ENCODE measurements at regions not wholly inside any gene's neighbourhood (a gene's known extent, or its start where the extent isn't known, plus 50 kb on each side); places are given as distances from the start of the nearest gene placed in this dataset.

DNA sequence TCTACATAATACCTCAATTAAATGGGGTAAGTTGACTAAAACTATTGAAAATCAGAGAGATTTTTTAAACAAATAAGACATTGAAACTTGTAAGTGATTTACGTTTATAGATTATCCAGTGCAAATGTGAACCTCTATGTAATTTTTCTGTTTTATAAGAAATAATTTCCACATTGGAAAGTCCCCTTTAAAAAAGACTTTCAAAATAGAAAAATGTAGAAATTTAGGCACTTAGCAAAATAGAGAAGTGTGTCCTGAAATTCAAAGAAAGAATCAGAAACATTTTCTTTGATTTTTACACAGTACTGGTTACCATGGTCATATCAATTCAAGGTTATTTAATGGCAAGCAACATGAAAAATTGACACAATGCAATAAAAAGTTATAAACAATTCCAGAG, 290.9 kb upstream of the GPR149 start:
- H3K27ac ChIP-seq: no peak overlapping the region
- no peak overlapping the region for H3K4me2 ChIP-seq
- no peaks in the 10 kb centered on the region for H3K27me3 ChIP-seq (ENCODE audit: insufficient read depth, low read depth)
- ChIA-PET POLR2A (ENCODE audit: unreplicated experiment) (no interaction called here), CTCF (no interaction called here)
- H3K36me3 ChIP-seq (ENCODE audit: low read depth): no peaks in the 10 kb centered on the region
- intact Hi-C loops (cut with micrococcal nuclease; ENCODE audit: unreplicated experiment): no loop called here
- TF ChIP-seq, protein P1, sequence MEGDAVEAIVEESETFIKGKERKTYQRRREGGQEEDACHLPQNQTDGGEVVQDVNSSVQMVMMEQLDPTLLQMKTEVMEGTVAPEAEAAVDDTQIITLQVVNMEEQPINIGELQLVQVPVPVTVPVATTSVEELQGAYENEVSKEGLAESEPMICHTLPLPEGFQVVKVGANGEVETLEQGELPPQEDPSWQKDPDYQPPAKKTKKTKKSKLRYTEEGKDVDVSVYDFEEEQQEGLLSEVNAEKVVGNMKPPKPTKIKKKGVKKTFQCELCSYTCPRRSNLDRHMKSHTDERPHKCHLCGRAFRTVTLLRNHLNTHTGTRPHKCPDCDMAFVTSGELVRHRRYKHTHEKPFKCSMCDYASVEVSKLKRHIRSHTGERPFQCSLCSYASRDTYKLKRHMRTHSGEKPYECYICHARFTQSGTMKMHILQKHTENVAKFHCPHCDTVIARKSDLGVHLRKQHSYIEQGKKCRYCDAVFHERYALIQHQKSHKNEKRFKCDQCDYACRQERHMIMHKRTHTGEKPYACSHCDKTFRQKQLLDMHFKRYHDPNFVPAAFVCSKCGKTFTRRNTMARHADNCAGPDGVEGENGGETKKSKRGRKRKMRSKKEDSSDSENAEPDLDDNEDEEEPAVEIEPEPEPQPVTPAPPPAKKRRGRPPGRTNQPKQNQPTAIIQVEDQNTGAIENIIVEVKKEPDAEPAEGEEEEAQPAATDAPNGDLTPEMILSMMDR (conservative IDR thresholded peaks at IDR 0.05): no peak
- no peak for TF ChIP-seq EZH2 (IDR thresholded peaks at IDR 0.05; ENCODE audit: low read depth)
- H3K79me2 ChIP-seq (ENCODE audit: low read depth): no peaks in the 10 kb centered on the region
- H4K20me1 ChIP-seq (ENCODE audit: insufficient read depth): no peaks in the 10 kb centered on the region
- no peaks in the 10 kb centered on the region; the same call in 1 of the 2 replicates for H3F3A ChIP-seq (ENCODE audit: insufficient read depth, low read depth)
- H3K4me1 ChIP-seq (replicated peaks; ENCODE audit: insufficient read depth): no peaks in the 10 kb centered on the region
- H3K4me3 ChIP-seq: no peak overlapping the region
- no TSS peak for BruUV-seq (replicated peaks)
- no peak overlapping the region for H2AFZ ChIP-seq
- no peaks in the 10 kb centered on the region for H3K9me3 ChIP-seq (ENCODE audit: insufficient read depth, low read depth)
- no peak for DNase-seq
- 0 out of 2 replicates have a peak, but pooled peaks cover 3% of the 10 kb centered on the region for H3K9me2 ChIP-seq (ENCODE audit: insufficient read depth)

DNA sequence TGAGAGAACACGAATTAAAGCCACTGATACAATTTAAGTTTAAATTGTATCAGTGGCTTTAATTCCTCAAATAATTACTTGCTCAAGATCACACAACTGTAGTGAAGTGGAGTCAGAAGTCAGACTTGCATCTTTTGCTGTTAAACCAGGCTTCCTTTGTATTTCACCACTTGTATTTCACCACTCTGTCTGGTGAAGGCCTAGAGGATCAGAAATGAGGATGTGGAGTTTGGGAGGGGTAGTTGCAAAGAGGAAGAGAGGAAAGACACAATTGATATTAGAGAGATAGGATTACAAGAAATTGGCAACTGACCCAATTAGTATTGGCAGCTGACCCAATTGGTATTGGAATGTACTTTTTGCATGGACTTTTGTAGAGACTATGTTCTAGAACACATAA, 288.1 kb upstream of the GPR149 start:
- no peak overlapping the region for H3K4me3 ChIP-seq
- H3F3A ChIP-seq (ENCODE audit: insufficient read depth, low read depth): no peaks in the 10 kb centered on the region; the same call in 1 of the 2 replicates
- BruUV-seq (replicated peaks): no TSS peak

DNA sequence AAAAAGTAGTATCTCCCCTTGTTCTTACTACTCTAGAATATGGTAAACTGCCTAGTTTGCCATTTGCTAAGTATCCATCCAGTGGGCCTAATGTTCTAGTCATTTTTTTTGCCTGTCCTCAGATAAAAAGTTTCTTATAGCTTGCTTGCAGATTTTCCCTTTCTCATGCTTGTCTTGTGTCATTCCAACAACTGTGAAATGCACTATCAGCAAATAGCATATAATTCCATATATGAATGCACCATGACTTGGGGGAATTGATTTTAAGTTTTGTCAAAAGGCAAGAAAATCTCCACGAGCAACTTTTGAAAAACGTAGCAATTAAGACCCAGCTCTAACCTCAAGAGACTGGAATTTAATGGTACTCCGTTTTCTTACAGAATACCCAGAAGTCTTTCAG, 286.2 kb upstream of the GPR149 start:
- H3K79me2 ChIP-seq (ENCODE audit: low read depth): no peaks in the 10 kb centered on the region
- no peak overlapping the region for H3K4me2 ChIP-seq
- no peaks in the 10 kb centered on the region for H3K27me3 ChIP-seq (ENCODE audit: insufficient read depth, low read depth)
- H3F3A ChIP-seq (ENCODE audit: insufficient read depth, low read depth): no peaks in the 10 kb centered on the region; the same call in 1 of the 2 replicates
- TF ChIP-seq, protein P1 (conservative IDR thresholded peaks at IDR 0.05): no peak
- no peak for TF ChIP-seq EZH2 (IDR thresholded peaks at IDR 0.05; ENCODE audit: low read depth)
- H3K4me1 ChIP-seq (replicated peaks; ENCODE audit: insufficient read depth): no peaks in the 10 kb centered on the region
- no peak overlapping the region for H3K27ac ChIP-seq
- ChIA-PET CTCF (no interaction called here), POLR2A (ENCODE audit: unreplicated experiment) (no interaction called here)
- H3K36me3 ChIP-seq (ENCODE audit: low read depth): no peaks in the 10 kb centered on the region
- H3K4me3 ChIP-seq: no peak overlapping the region
- intact Hi-C loops (cut with micrococcal nuclease; ENCODE audit: unreplicated experiment): no loop called here
- H4K20me1 ChIP-seq (ENCODE audit: insufficient read depth): no peaks in the 10 kb centered on the region
- no TSS peak for BruUV-seq (replicated peaks)
- no peaks in the 10 kb centered on the region for H3K9me3 ChIP-seq (ENCODE audit: insufficient read depth, low read depth)
- no peaks in the 10 kb centered on the region for H3K9me2 ChIP-seq (ENCODE audit: insufficient read depth)
- DNase-seq: no peak
- no peak overlapping the region for H2AFZ ChIP-seq

More for the DNA sequence above, 288.1 kb upstream of the GPR149 start:
- H4K20me1 ChIP-seq (ENCODE audit: insufficient read depth): no peaks in the 10 kb centered on the region
- no peak overlapping the region for H2AFZ ChIP-seq
- no peaks in the 10 kb centered on the region for H3K36me3 ChIP-seq (ENCODE audit: low read depth)
- no peak overlapping the region for H3K27ac ChIP-seq
- H3K9me3 ChIP-seq (ENCODE audit: insufficient read depth, low read depth): no peaks in the 10 kb centered on the region
- 0 out of 2 replicates have a peak, but pooled peaks cover 3% of the 10 kb centered on the region for H3K9me2 ChIP-seq (ENCODE audit: insufficient read depth)
- no peaks in the 10 kb centered on the region for H3K79me2 ChIP-seq (ENCODE audit: low read depth)
- no peaks in the 10 kb centered on the region for H3K27me3 ChIP-seq (ENCODE audit: insufficient read depth, low read depth)
- POLR2A ChIA-PET (ENCODE audit: unreplicated experiment): no interaction called here
- no peaks in the 10 kb centered on the region for H3K4me1 ChIP-seq (replicated peaks; ENCODE audit: insufficient read depth)
- intact Hi-C loops (cut with micrococcal nuclease; ENCODE audit: unreplicated experiment): no loop called here
- CTCF ChIA-PET: no interaction called here
- H3K4me2 ChIP-seq: no peak overlapping the region
- TF ChIP-seq, protein P1 (conservative IDR thresholded peaks at IDR 0.05): no peak
- no peak for TF ChIP-seq EZH2 (IDR thresholded peaks at IDR 0.05; ENCODE audit: low read depth)
- DNase-seq: no peak

All from PC-9 (cell line).